ENCODE measurements at regions not wholly inside any gene's neighbourhood (a gene's known extent, or its start where the extent isn't known, plus 50 kb on each side); places are given as distances from the start of the nearest gene placed in this dataset.

DNA sequence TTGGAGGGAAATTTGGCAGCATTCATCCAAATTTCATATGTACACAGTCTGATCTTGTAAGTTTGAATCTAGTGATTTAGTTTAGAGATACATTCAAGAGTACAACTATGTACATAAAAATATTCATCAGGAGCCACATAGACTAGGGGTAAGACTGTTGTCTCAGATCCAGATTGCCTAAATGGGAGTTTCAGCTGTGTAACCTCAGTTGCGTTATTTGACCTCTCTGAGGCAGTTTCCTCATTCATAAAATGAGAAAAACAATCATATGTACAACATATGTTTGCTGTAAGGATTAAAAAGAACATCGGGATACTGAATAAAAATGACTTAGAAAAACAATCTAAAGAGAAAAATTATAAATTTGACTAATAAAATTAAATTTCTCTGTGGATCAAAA lies 577.5 kb downstream of the RPL10L start:
- H3K36me3 ChIP-seq (replicated peaks; ENCODE audit: low read depth, low read length): no peaks in the 10 kb centered on the region
- no peaks in the 10 kb centered on the region for H3K9me3 ChIP-seq (ENCODE audit: insufficient read depth, low read length)
- no peaks in the 10 kb centered on the region for H3K4me1 ChIP-seq (ENCODE audit: low read length)
- no peak overlapping the region for H2AFZ ChIP-seq (ENCODE audit: low read depth, low read length)
- no peaks in the 10 kb centered on the region for H3K27me3 ChIP-seq (ENCODE audit: low read depth, low read length)
- no peaks in the 10 kb centered on the region for H3K79me2 ChIP-seq (ENCODE audit: low read length)
- H3K4me2 ChIP-seq (ENCODE audit: low read length): no peak overlapping the region
- H3K9ac ChIP-seq (ENCODE audit: low read length): no peak overlapping the region
- H4K20me1 ChIP-seq (ENCODE audit: insufficient read depth, low read length): no peaks in the 10 kb centered on the region
- H3K4me3 ChIP-seq (ENCODE audit: low read length): no peak overlapping the region
- H3K27ac ChIP-seq (ENCODE audit: low read length): no peak overlapping the region
- TF ChIP-seq, protein P1, sequence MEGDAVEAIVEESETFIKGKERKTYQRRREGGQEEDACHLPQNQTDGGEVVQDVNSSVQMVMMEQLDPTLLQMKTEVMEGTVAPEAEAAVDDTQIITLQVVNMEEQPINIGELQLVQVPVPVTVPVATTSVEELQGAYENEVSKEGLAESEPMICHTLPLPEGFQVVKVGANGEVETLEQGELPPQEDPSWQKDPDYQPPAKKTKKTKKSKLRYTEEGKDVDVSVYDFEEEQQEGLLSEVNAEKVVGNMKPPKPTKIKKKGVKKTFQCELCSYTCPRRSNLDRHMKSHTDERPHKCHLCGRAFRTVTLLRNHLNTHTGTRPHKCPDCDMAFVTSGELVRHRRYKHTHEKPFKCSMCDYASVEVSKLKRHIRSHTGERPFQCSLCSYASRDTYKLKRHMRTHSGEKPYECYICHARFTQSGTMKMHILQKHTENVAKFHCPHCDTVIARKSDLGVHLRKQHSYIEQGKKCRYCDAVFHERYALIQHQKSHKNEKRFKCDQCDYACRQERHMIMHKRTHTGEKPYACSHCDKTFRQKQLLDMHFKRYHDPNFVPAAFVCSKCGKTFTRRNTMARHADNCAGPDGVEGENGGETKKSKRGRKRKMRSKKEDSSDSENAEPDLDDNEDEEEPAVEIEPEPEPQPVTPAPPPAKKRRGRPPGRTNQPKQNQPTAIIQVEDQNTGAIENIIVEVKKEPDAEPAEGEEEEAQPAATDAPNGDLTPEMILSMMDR (IDR thresholded peaks at IDR 0.05; ENCODE audit: low read depth, low read length): no peak
- TF ChIP-seq EZH2phosphoT487 (IDR thresholded peaks at IDR 0.05; ENCODE audit: low read depth): no peak

DNA sequence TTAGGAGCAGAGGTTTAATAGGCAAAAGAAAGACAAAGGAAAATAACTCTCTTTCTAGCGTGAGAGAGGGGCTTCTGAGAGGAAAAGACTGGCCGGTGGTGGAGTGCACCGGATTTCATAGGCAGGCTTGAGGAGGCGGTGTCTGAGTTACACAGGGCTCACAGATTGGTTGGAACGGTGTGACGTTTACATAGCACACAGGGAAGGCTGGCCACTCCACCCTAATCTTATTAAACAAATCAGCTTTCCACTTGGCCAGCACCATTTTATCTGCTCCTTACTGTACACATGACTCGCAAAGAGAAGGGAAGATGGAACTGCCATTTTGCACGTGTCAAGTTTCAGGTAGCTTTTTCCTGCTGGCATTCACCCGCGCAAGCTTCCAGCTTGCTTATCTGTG lies 587.7 kb downstream of the RPL10L start:
- H2AFZ ChIP-seq (ENCODE audit: low read depth, low read length): no peak overlapping the region
- H4K20me1 ChIP-seq (ENCODE audit: insufficient read depth, low read length): no peaks in the 10 kb centered on the region
- no peak overlapping the region for H3K4me3 ChIP-seq (ENCODE audit: low read length)
- H3K27me3 ChIP-seq (ENCODE audit: low read depth, low read length): no peaks in the 10 kb centered on the region
- no peaks in the 10 kb centered on the region for H3K36me3 ChIP-seq (replicated peaks; ENCODE audit: low read depth, low read length)
- no peaks in the 10 kb centered on the region for H3K9me3 ChIP-seq (ENCODE audit: insufficient read depth, low read length)
- peaks cover 8% of the 10 kb centered on the region for H3K4me1 ChIP-seq (ENCODE audit: low read length)
- H3K9ac ChIP-seq (ENCODE audit: low read length): no peak overlapping the region
- no peak for TF ChIP-seq EZH2phosphoT487 (IDR thresholded peaks at IDR 0.05; ENCODE audit: low read depth)
- TF ChIP-seq, protein P1 (IDR thresholded peaks at IDR 0.05; ENCODE audit: low read depth, low read length): no peak
- no peak overlapping the region for H3K4me2 ChIP-seq (ENCODE audit: low read length)
- no peak overlapping the region for H3K27ac ChIP-seq (ENCODE audit: low read length)
- no peaks in the 10 kb centered on the region for H3K79me2 ChIP-seq (ENCODE audit: low read length)

DNA sequence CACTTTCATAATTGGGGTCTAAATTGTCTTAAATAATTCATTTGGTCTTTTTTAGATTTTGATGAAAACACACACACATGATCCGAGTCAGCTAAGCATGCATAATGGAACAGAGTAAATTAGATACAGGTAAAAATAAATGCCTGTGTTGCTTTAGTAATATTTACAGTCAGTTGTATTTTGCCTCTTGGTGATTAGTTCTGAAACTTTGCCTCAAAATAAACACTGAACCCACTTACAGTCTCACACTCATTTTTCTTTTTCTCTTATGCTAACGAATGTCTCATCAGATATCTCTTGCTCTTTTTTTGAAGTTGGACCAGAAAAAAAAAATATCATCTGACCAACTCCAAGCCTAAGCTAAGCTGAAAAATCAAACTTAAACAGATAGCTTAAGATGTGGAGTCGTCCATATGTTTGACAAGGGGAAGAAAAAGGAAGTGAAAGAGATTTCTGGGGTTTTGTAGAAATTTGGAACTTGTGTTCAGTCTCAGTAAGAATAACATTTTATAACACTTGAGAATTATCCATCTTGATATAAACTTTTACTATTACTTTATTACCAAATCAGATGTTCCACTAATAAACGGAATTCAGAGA lies 592.5 kb downstream of the RPL10L start:
- Histone ChIP-seq H3K36me3 (replicated peaks; ENCODE audit: low read depth, low read length) (no peaks in the 10 kb centered on the region), H3K79me2 (ENCODE audit: low read length) (no peaks in the 10 kb centered on the region), H3K9ac (ENCODE audit: low read length) (no peak overlapping the region), H2AFZ (ENCODE audit: low read depth, low read length) (peak overlapping the region; percentile 10; the same call in 1 of the 2 replicates), H3K4me3 (ENCODE audit: low read length) (peak overlapping the region; percentile 2; the same call in 1 of the 2 replicates), H3K9me3 (ENCODE audit: insufficient read depth, low read length) (no peaks in the 10 kb centered on the region), H3K27me3 (ENCODE audit: low read depth, low read length) (no peaks in the 10 kb centered on the region), H3K4me1 (ENCODE audit: low read length) (peaks cover 14% of the 10 kb centered on the region), H3K27ac (ENCODE audit: low read length) (peak overlapping the region; percentile 29), H4K20me1 (ENCODE audit: insufficient read depth, low read length) (no peaks in the 10 kb centered on the region), H3K4me2 (ENCODE audit: low read length) (peak overlapping the region; percentile 46)
- TF ChIP-seq EZH2phosphoT487 (IDR thresholded peaks at IDR 0.05; ENCODE audit: low read depth): no peak
- TF ChIP-seq, protein P1 (IDR thresholded peaks at IDR 0.05; ENCODE audit: low read depth, low read length): no peak

DNA sequence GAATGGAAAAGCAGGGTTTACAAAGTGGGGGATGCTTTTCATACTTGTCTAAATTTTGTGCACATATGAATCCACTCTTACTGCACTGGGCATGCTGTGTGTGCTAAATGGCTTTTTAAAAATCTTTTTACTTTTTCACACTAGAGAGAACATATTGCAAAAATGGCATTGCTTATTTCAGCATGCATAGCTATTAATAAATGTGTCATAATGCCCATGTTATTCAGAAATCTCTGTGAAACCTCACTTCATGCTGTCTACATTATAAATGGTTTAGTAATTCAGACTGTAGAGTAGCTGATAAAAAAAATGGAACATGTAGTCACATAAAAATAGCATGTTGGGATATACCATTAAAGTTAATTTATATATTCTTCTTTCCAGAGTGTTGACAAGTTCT lies 593.8 kb downstream of the RPL10L start:
- H4K20me1 ChIP-seq (ENCODE audit: insufficient read depth, low read length): no peaks in the 10 kb centered on the region
- H3K9me3 ChIP-seq (ENCODE audit: insufficient read depth, low read length): no peaks in the 10 kb centered on the region
- no peak overlapping the region for H2AFZ ChIP-seq (ENCODE audit: low read depth, low read length)
- no peaks in the 10 kb centered on the region for H3K36me3 ChIP-seq (replicated peaks; ENCODE audit: low read depth, low read length)
- H3K79me2 ChIP-seq (ENCODE audit: low read length): no peaks in the 10 kb centered on the region
- H3K4me1 ChIP-seq (ENCODE audit: low read length): peaks cover 14% of the 10 kb centered on the region
- no peak overlapping the region for H3K4me3 ChIP-seq (ENCODE audit: low read length)
- H3K27ac ChIP-seq (ENCODE audit: low read length): no peak overlapping the region
- no peak overlapping the region for H3K4me2 ChIP-seq (ENCODE audit: low read length)
- H3K27me3 ChIP-seq (ENCODE audit: low read depth, low read length): no peaks in the 10 kb centered on the region
- no peak overlapping the region for H3K9ac ChIP-seq (ENCODE audit: low read length)
- no peak for TF ChIP-seq EZH2phosphoT487 (IDR thresholded peaks at IDR 0.05; ENCODE audit: low read depth)
- TF ChIP-seq, protein P1 (IDR thresholded peaks at IDR 0.05; ENCODE audit: low read depth, low read length): no peak

Measured in OCI-LY3 (cell line).